ENCODE measurements at regions not wholly inside any gene's neighbourhood (a gene's known extent, or its start where the extent isn't known, plus 50 kb on each side); places are given as distances from the start of the nearest gene placed in this dataset.

- no peak overlapping the region for H3K4me3 ChIP-seq
- ATAC-seq (ENCODE audit: insufficient number of reproducible peaks, low FRiP score, low read depth) = no peak
- H3K4me1 ChIP-seq (ENCODE audit: control insufficient read depth in 1 of 2, low read depth in 2 of 2) = no peaks in the 10 kb centered on the region
- no peaks in the 10 kb centered on the region for H3K36me3 ChIP-seq
- H3K27me3 ChIP-seq (replicated peaks; ENCODE audit: insufficient read depth) = no peaks in the 10 kb centered on the region
- H3K27ac ChIP-seq = no peak overlapping the region
- DNase-seq (ENCODE audit: low spot score) = no peak
- H3K9me3 ChIP-seq = no peaks in the 10 kb centered on the region
- no peak for TF ChIP-seq CTCF (IDR thresholded peaks at IDR 0.05)
Measured at GRCh38 chr7:52723606-52724005, 311.8 kb upstream of the POM121L12 start.

- no peak for TF ChIP-seq CTCF (IDR thresholded peaks at IDR 0.05)
- no peak for ATAC-seq (ENCODE audit: insufficient number of reproducible peaks, low FRiP score, low read depth)
Measured at GRCh38 chr7:52720856-52721255, 314.6 kb upstream of the POM121L12 start.

GRCh38 chr7:52719677-52720076, 315.8 kb upstream of the POM121L12 start:
- TF ChIP-seq CTCF (IDR thresholded peaks at IDR 0.05) = no peak
- Histone ChIP-seq H3K4me3 (no peak overlapping the region), H3K27me3 (replicated peaks; ENCODE audit: insufficient read depth) (no peaks in the 10 kb centered on the region), H3K36me3 (no peaks in the 10 kb centered on the region), H3K4me1 (ENCODE audit: control insufficient read depth in 1 of 2, low read depth in 2 of 2) (no peaks in the 10 kb centered on the region), H3K27ac (no peak overlapping the region), H3K9me3 (no peaks in the 10 kb centered on the region)
- ATAC-seq (ENCODE audit: insufficient number of reproducible peaks, low FRiP score, low read depth) = no peak
- no peak for DNase-seq (ENCODE audit: low spot score)

More at GRCh38 chr7:52720856-52721255, 314.6 kb upstream of the POM121L12 start:
- Histone ChIP-seq H3K4me3 (no peak overlapping the region), H3K9me3 (no peaks in the 10 kb centered on the region), H3K27me3 (replicated peaks; ENCODE audit: insufficient read depth) (no peaks in the 10 kb centered on the region), H3K27ac (no peak overlapping the region), H3K36me3 (no peaks in the 10 kb centered on the region), H3K4me1 (ENCODE audit: control insufficient read depth in 1 of 2, low read depth in 2 of 2) (no peaks in the 10 kb centered on the region)
- DNase-seq (ENCODE audit: low spot score) = no peak

GRCh38 chr7:52715701-52716100, 319.7 kb upstream of the POM121L12 start:
- TF ChIP-seq CTCF (IDR thresholded peaks at IDR 0.05) = no peak
- Histone ChIP-seq H3K36me3 (no peaks in the 10 kb centered on the region), H3K4me3 (no peak overlapping the region), H3K9me3 (no peaks in the 10 kb centered on the region), H3K27ac (no peak overlapping the region), H3K27me3 (replicated peaks; ENCODE audit: insufficient read depth) (no peaks in the 10 kb centered on the region), H3K4me1 (ENCODE audit: control insufficient read depth in 1 of 2, low read depth in 2 of 2) (no peaks in the 10 kb centered on the region)
- ATAC-seq (ENCODE audit: insufficient number of reproducible peaks, low FRiP score, low read depth) (no peak), DNase-seq (ENCODE audit: low spot score) (no peak)

- Histone ChIP-seq H3K27ac (no peak overlapping the region), H3K9me3 (no peaks in the 10 kb centered on the region), H3K4me1 (ENCODE audit: control insufficient read depth in 1 of 2, low read depth in 2 of 2) (no peaks in the 10 kb centered on the region), H3K36me3 (no peaks in the 10 kb centered on the region), H3K27me3 (replicated peaks; ENCODE audit: insufficient read depth) (no peaks in the 10 kb centered on the region), H3K4me3 (no peak overlapping the region)
- TF ChIP-seq CTCF (IDR thresholded peaks at IDR 0.05) = no peak
- DNase-seq (ENCODE audit: low spot score) (no peak), ATAC-seq (ENCODE audit: insufficient number of reproducible peaks, low FRiP score, low read depth) (no peak)
Measured at GRCh38 chr7:52712938-52713337, 322.5 kb upstream of the POM121L12 start.
